ENCODE measurements at regions not wholly inside any gene's neighbourhood (a gene's known extent, or its start where the extent isn't known, plus 50 kb on each side); places are given as distances from the start of the nearest gene placed in this dataset.

DNA sequence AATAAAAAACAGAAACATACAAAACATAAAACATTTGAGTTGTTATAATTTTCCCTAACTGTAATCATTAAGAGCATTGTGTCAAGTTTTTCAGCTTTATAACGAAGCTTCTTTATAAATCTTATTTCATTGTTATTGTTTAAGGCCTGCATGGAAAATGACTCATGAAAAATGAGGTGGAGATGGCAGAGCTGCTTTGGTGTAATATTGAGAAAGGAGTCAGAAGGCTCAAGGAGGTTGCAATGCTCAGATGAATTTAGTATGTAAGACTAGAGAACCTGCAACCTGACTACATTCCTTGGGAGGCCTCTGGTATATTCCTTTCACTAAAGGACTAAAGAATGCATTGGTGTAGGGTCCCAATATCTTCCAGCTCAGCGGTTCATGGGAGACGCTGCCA lies 61.5 kb downstream of the TMEM30B start:
- TF ChIP-seq, protein P1, sequence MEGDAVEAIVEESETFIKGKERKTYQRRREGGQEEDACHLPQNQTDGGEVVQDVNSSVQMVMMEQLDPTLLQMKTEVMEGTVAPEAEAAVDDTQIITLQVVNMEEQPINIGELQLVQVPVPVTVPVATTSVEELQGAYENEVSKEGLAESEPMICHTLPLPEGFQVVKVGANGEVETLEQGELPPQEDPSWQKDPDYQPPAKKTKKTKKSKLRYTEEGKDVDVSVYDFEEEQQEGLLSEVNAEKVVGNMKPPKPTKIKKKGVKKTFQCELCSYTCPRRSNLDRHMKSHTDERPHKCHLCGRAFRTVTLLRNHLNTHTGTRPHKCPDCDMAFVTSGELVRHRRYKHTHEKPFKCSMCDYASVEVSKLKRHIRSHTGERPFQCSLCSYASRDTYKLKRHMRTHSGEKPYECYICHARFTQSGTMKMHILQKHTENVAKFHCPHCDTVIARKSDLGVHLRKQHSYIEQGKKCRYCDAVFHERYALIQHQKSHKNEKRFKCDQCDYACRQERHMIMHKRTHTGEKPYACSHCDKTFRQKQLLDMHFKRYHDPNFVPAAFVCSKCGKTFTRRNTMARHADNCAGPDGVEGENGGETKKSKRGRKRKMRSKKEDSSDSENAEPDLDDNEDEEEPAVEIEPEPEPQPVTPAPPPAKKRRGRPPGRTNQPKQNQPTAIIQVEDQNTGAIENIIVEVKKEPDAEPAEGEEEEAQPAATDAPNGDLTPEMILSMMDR (conservative IDR thresholded peaks at IDR 0.05) = no peak
- TF ChIP-seq EZH2 (IDR thresholded peaks at IDR 0.05; ENCODE audit: low read depth) = no peak
